Skeletal muscle satellite cell (primary cell): ENCODE measurements at regions not wholly inside any gene's neighbourhood (a gene's known extent, or its start where the extent isn't known, plus 50 kb on each side); places are given as distances from the start of the nearest gene placed in this dataset.
"Not testable (repeated sequence)": the region's sequence is repeated elsewhere in the genome, so short reads cannot be mapped to it uniquely, and the experiment has no call there.

ENCODE experiments used
- H3K27me3 ChIP-seq: 2 replicates; pipeline ENCODE4 v1.7.0; 2013; ENCODE audit warnings: low read length; ENCODE audit not compliant: control insufficient read depth, insufficient read depth
- H3K36me3 ChIP-seq: 2 replicates; pipeline ENCODE4 v1.7.0; 2013; ENCODE audit warnings: mild to moderate bottlenecking, control low read depth, low read length; ENCODE audit not compliant: insufficient read depth
- H3K4me1 ChIP-seq: 2 replicates; pipeline ENCODE4 v1.7.0; 2013; ENCODE audit warnings: low read length; ENCODE audit not compliant: control insufficient read depth, insufficient read depth
- H3K4me2 ChIP-seq: 2 replicates; pipeline ENCODE4 v1.7.0; 2013; ENCODE audit warnings: mild to moderate bottlenecking, low read length
- H3K4me3 ChIP-seq: 2 replicates; pipeline ENCODE4 v1.7.0; 2013; ENCODE audit warnings: low read length
- H3K9ac ChIP-seq: 2 replicates; pipeline ENCODE4 v1.7.0; 2013; ENCODE audit warnings: mild to moderate bottlenecking, low read depth, low read length, moderate library complexity
- H3K9me3 ChIP-seq: replicated peaks from 2 replicates; pipeline ENCODE4 v1.7.0; 2013; ENCODE audit warnings: mild to moderate bottlenecking, control low read depth, low read length

- Histone ChIP-seq H3K36me3 (no peaks in the 10 kb centered on the region), H3K4me1 (peaks cover 3% of the 10 kb centered on the region), H3K4me2 (peak overlapping the region; percentile 72), H3K27me3 (no peaks in the 10 kb centered on the region), H3K9ac (peak overlapping the region; percentile 65), H3K4me3 (peak overlapping the region; percentile 66), H3K9me3 (no peaks in the 10 kb centered on the region)
Measured at GRCh38 chr2:82089518-82089917, 1785.0 kb upstream of the LRRTM1 start.

DNA sequence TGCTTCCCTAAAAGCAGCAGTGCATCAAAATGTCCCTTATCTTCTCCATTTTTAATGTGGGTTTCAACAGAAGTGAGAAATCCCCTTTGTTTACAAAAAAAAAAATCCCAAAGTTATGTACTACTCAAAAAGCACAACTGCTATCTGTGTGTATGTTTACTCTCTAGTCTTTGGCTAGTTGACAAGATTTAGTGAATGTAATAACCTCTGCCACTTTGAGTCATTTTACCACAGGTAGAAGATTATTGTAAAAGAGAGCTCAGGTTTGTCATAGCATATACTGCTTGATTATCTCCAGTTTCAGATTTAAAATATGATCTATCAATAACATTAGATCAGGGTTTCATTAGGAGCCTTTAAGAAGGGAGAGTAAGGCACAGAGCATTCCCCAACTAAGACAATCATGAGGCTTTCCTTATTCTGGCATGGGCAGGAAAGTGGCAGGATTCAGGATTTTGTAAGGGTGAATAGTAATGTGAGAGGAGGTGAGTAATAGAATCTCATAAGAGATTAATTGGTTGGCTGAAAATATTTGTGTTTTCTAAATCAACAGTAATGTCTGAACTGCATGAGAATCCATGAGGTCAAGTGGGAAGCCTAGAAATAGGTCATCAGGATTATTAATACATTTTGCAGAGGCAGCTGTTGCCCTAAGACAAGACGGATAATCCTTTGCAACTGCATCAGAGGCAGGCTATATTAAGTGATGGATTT is 1780.3 kb upstream of the LRRTM1 start:
- no peak overlapping the region for H3K4me3 ChIP-seq
- no peaks in the 10 kb centered on the region for H3K27me3 ChIP-seq
- H3K36me3 ChIP-seq = no peaks in the 10 kb centered on the region
- peaks cover 3% of the 10 kb centered on the region for H3K4me1 ChIP-seq
- no peaks in the 10 kb centered on the region for H3K9me3 ChIP-seq
- no peak overlapping the region for H3K9ac ChIP-seq
- no peak overlapping the region for H3K4me2 ChIP-seq

DNA sequence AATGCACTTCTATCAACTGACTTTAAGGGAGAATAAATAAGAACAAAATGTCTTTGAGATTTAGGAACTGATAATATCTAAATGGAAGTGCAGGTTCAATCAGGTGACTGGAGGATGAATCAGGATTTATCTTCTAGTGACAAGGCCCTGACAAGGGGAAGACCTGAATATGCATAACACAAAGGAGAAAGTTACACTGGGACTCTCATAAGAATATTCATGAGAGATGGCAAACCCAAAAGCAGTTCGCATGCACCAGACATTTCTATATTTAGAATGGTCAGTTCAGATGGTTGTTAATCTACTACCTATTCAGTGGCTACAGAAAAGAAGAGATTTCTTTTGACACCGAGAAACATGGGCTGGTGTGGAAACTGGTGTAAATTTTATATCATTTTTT is 1771.3 kb upstream of the LRRTM1 start:
- Histone ChIP-seq H3K36me3 (no peaks in the 10 kb centered on the region), H3K4me1 (no peaks in the 10 kb centered on the region), H3K9me3 (no peaks in the 10 kb centered on the region), H3K27me3 (no peaks in the 10 kb centered on the region), H3K9ac (no peak overlapping the region), H3K4me2 (no peak overlapping the region), H3K4me3 (no peak overlapping the region)

DNA sequence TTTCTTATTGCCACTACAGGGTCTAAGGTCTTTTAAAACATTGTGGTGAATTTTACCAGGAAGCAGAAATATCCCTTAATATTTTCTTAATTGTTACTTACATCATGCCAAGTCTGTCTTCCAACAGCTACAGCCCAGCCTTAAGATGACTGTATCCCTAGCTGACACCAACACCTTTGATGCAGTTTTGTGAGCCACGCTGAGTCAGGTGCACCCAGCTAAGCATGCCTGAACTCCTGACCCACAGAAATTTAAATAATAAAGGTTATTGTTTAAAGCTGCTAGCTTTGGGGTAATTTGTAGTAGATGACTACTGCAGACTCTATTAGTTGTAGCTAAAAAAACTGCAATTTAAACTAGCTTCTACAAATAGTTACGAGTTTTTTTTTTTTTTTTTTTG is 1757.9 kb upstream of the LRRTM1 start:
- H3K4me2 ChIP-seq = no peak overlapping the region
- H3K9me3 ChIP-seq = no peaks in the 10 kb centered on the region
- no peak overlapping the region for H3K4me3 ChIP-seq
- no peaks in the 10 kb centered on the region for H3K4me1 ChIP-seq
- no peaks in the 10 kb centered on the region for H3K36me3 ChIP-seq
- H3K9ac ChIP-seq = no peak overlapping the region
- H3K27me3 ChIP-seq = no peaks in the 10 kb centered on the region

DNA sequence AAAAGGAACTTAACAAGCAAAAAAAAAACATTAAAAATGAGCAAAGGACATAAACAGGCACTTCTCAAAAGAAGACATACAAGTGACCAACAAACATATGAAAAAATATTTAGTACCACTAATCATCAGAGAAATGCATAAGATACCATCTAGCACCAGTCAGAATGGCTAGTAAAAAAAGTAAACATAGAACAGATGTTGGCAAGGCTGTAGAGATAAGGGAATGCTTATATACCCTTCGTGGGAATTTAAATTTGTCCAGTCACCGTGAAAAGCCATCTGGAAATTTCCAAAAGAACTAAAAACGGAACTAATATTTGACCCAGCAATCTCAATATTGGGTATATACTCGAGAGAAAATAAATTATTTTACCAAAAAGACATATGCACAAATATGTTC is 1751.3 kb upstream of the LRRTM1 start:
- Histone ChIP-seq H3K9me3 (no peaks in the 10 kb centered on the region), H3K4me1 (no peaks in the 10 kb centered on the region), H3K4me2 (no peak overlapping the region), H3K36me3 (no peaks in the 10 kb centered on the region), H3K4me3 (no peak overlapping the region), H3K9ac (no peak overlapping the region), H3K27me3 (no peaks in the 10 kb centered on the region)

DNA sequence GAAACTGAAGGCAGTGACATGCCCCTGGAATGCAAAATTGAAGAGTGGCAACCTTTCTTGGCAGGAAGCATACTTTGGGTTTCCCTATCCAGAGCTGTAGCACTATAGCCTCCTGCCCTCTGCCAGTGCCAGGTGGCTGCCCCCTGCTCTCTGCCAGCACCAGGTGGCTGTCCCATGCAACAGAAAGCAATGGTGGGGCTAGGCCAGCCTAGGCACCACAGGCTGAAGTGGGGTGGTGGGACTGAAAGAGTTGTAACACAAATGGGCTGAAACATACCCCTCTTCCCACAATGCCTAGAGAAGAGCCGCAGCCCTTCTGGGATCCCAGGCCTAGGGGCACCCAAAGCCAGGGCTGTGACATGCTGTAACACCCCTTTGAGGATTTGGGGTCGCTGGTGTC is 1739.3 kb upstream of the LRRTM1 start:
- H3K4me2 ChIP-seq = no peak overlapping the region
- no peak overlapping the region for H3K9ac ChIP-seq
- H3K27me3 ChIP-seq = no peaks in the 10 kb centered on the region
- H3K4me3 ChIP-seq = no peak overlapping the region
- H3K4me1 ChIP-seq = no peaks in the 10 kb centered on the region
- H3K9me3 ChIP-seq = no peaks in the 10 kb centered on the region
- no peaks in the 10 kb centered on the region for H3K36me3 ChIP-seq

GRCh38 chr2:82027921-82028615 is 1723.5 kb upstream of the LRRTM1 start:
- Histone ChIP-seq H3K4me3 (no peak overlapping the region), H3K9ac (no peak overlapping the region), H3K27me3 (no peaks in the 10 kb centered on the region), H3K4me1 (no peaks in the 10 kb centered on the region), H3K4me2 (no peak overlapping the region), H3K9me3 (no peaks in the 10 kb centered on the region), H3K36me3 (no peaks in the 10 kb centered on the region)

DNA sequence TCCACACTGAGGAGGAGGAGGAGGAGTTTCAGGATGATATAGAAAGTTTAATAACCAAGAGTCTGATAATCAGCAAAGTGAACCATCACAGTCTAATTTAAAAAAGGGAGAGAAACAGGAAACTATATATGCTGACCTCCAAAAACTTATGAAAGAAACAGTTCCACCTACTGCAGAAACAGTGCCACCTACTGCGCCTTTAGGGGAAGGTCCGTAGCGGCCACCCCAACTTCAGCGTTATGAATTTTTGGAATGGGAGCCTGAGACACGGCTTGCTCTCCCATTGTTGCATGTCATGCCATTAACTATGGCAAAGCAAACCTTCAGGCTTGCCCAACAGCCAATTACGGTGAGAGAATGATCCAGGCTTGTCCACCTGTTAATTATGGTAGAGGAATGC is 1719.2 kb upstream of the LRRTM1 start:
- H3K27me3 ChIP-seq = no peaks in the 10 kb centered on the region
- no peak overlapping the region for H3K4me2 ChIP-seq
- H3K36me3 ChIP-seq = no peaks in the 10 kb centered on the region
- H3K9me3 ChIP-seq = no peaks in the 10 kb centered on the region
- no peaks in the 10 kb centered on the region for H3K4me1 ChIP-seq
- H3K9ac ChIP-seq = no peak overlapping the region
- H3K4me3 ChIP-seq = no peak overlapping the region

DNA sequence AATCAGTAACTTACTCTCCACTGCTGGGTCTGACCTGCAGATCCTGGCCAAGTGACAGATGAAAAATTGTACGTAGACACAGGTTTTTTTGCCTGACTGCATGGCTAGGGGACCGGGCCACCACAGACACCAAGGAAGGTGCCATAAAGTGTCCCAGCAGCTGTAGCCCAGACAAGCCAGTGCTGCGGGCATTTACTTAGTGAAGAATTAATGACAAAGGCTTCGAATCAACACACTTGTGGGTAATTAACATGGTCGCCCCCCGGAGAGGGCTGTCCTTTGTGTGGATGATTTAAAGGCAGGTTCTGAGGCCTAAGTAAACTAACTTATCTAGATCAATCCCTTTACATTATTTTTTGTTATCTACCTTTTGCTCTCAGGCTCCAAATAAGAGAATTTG is 1709.1 kb upstream of the LRRTM1 start:
- Histone ChIP-seq H3K4me2 (no peak overlapping the region), H3K4me3 (no peak overlapping the region), H3K4me1 (no peaks in the 10 kb centered on the region), H3K9ac (no peak overlapping the region), H3K27me3 (no peaks in the 10 kb centered on the region), H3K36me3 (no peaks in the 10 kb centered on the region), H3K9me3 (no peaks in the 10 kb centered on the region)

GRCh38 chr2:82007071-82007664 is 1702.6 kb upstream of the LRRTM1 start:
- no peak overlapping the region for H3K4me3 ChIP-seq
- H3K4me1 ChIP-seq = no peaks in the 10 kb centered on the region
- no peaks in the 10 kb centered on the region for H3K9me3 ChIP-seq
- H3K36me3 ChIP-seq = no peaks in the 10 kb centered on the region
- H3K27me3 ChIP-seq = no peaks in the 10 kb centered on the region
- no peak overlapping the region for H3K4me2 ChIP-seq
- H3K9ac ChIP-seq = no peak overlapping the region

- H3K4me3 ChIP-seq, H3K9ac ChIP-seq, H3K4me1 ChIP-seq, H3K4me2 ChIP-seq, H3K36me3 ChIP-seq, H3K9me3 ChIP-seq, H3K27me3 ChIP-seq: not testable (repeated sequence)
Measured at GRCh38 chr2:82005889-82006288, 1701.3 kb upstream of the LRRTM1 start.

GRCh38 chr2:82001614-82002013 is 1697.1 kb upstream of the LRRTM1 start:
- H3K9ac ChIP-seq = no peak overlapping the region
- no peaks in the 10 kb centered on the region for H3K36me3 ChIP-seq
- no peaks in the 10 kb centered on the region for H3K9me3 ChIP-seq
- H3K4me3 ChIP-seq = no peak overlapping the region
- H3K4me2 ChIP-seq = no peak overlapping the region
- H3K4me1 ChIP-seq = no peaks in the 10 kb centered on the region
- H3K27me3 ChIP-seq = no peaks in the 10 kb centered on the region
